Osteoblast (primary cell): ENCODE measurements at regions not wholly inside any gene's neighbourhood (a gene's known extent, or its start where the extent isn't known, plus 50 kb on each side); places are given as distances from the start of the nearest gene placed in this dataset.

Experiments
- DNase-seq: peaks from one replicate; pipeline ENCODE4 v3.0.0; 2011; ENCODE audit warnings: low spot score, mixed read lengths; ENCODE audit not compliant: insufficient read length; ENCODE audit errors: missing footprints
- H2AFZ ChIP-seq: 2 replicates; pipeline ENCODE4 v1.6.0; 2011; ENCODE audit warnings: mild to moderate bottlenecking, low read length
- H3K27ac ChIP-seq: 2 replicates; pipeline ENCODE4 v1.5.1; 2011; ENCODE audit warnings: mild to moderate bottlenecking, low read depth, low read length, moderate library complexity
- H3K27me3 ChIP-seq: 2 replicates; pipeline ENCODE4 v1.6.0; 2012; ENCODE audit warnings: mild to moderate bottlenecking, control low read depth, inconsistent platforms, low read length, moderate library complexity; ENCODE audit not compliant: insufficient read depth
- H3K36me3 ChIP-seq: 2 replicates; pipeline ENCODE4 v1.5.1; 2011; ENCODE audit warnings: mild to moderate bottlenecking, low read length, control low read depth, moderate library complexity; ENCODE audit not compliant: insufficient read depth
- H3K4me1 ChIP-seq: 2 replicates; pipeline ENCODE4 v1.5.1; 2011; ENCODE audit warnings: mild to moderate bottlenecking, low read length, control low read depth, moderate library complexity; ENCODE audit not compliant: insufficient read depth
- H3K4me2 ChIP-seq: 2 replicates; pipeline ENCODE4 v1.6.0; 2011; ENCODE audit warnings: mild to moderate bottlenecking, low read length; ENCODE audit not compliant: insufficient read depth
- H3K4me3 ChIP-seq: fragments of 200-600 bp; sonication (generic); 3 replicates; pipeline ENCODE4 v1.5.1; 2012; ENCODE audit warnings: mild to moderate bottlenecking, low read length, inconsistent platforms; ENCODE audit not compliant: insufficient read depth
- H3K79me2 ChIP-seq: 2 replicates; pipeline ENCODE4 v1.6.0; 2012; ENCODE audit warnings: mild to moderate bottlenecking, low read length, control low read depth, inconsistent platforms; ENCODE audit not compliant: insufficient read depth
- H3K9me3 ChIP-seq: 2 replicates; pipeline ENCODE4 v1.5.1; 2011; ENCODE audit warnings: low read depth, low read length, control low read depth
- H4K20me1 ChIP-seq: 2 replicates; pipeline ENCODE4 v1.6.0; 2012; ENCODE audit warnings: mild to moderate bottlenecking, low read length, control low read depth; ENCODE audit not compliant: insufficient read depth
- CTCF ChIP-seq: IDR thresholded peaks from 2 replicates; pipeline ENCODE4 v1.5.1; 2011; ENCODE audit warnings: mild to moderate bottlenecking, low read depth, low read length, moderate library complexity; ENCODE audit errors: extremely low read depth

DNA sequence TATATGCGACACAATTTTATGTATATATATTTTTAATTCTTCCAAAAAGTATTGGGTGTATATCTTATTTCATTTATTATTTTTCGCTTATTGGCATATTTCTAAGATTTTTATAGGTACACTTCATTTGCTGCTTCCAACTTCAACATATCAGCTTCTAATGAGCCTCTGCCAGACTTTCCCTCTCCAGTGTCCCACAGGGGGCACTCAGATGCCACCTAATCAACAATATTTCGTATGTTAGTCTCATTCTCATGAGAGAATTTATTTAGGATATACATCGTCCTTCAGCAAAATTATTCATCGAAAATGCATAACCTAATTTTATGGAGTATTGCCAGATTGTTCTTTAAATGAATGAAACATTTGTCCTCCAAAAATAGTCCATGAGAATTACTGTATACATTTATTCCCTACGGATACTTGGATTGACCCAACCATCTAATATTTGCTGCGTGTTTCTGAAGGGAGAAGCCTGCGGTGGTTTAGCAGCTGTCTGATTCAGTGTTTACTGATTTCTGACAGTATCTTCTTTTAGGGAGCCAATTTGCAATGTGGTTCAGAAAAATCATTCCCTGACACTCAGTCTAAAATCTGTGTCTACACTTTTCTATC, 100.6 kb upstream of the SELENOP start:
- Histone ChIP-seq H3K4me3 (no peak overlapping the region), H3K9me3 (no peaks in the 10 kb centered on the region), H3K27ac (no peak overlapping the region), H3K36me3 (no peaks in the 10 kb centered on the region), H4K20me1 (no peaks in the 10 kb centered on the region), H3K79me2 (no peaks in the 10 kb centered on the region), H2AFZ (no peak overlapping the region), H3K27me3 (peaks cover 13% of the 10 kb centered on the region), H3K4me2 (no peak overlapping the region), H3K4me1 (peaks cover 5% of the 10 kb centered on the region)
- peak; percentile 84 for DNase-seq
- peak; percentile 66 for TF ChIP-seq CTCF

DNA sequence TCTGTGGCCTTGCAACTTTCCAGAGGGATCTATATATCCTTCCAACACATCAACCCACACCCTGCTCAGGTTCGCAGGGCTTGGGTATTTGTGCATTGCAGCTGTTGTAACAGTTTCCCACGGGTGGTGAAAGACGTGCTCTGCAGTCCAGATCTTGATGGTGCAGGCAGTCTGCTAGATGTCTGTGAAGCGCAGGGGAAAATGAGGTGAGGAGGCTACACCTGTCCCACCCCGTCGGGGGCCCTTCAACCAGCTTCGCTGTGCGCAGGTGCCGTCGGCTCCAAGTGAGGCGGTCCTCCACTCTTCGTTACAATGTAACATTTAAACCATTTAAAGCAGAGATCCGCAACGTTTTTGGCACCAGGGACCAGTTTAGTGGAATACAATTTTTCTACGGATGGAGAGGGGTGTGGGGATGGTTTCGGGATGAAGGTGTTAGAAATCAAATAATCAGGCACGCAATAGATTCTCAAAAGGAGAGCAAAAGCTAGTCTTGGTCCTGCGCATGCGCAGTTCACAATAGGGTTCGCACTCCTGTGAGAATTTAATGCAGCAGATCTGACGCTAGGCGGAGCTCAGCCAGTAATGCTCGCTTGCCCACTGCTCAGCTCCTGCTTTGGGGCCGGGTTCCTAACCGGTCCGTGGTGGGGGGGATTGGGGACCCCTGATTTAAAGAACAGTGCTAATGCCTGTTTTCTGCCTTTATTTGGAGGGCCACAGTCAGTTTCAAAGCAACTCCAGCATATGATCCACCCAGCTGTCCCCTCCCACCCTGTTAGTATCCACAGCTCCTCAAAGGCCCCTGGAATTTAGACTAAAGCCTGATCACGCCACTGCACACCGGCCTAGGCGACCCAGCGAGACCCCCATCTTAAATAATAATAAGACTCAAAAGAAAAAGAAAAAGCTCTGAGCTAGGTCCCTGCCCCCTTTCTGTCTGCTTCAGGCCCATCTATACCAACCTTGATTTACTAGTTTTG, 97.1 kb upstream of the SELENOP start:
- peak; percentile 94 for DNase-seq
- Histone ChIP-seq H3K79me2 (no peaks in the 10 kb centered on the region), H3K36me3 (no peaks in the 10 kb centered on the region), H3K4me3 (peak overlapping the region; percentile 72), H3K4me1 (peaks cover 5% of the 10 kb centered on the region), H3K4me2 (peak overlapping the region; percentile 96), H3K27me3 (peaks cover 33% of the 10 kb centered on the region), H3K27ac (no peak overlapping the region), H2AFZ (peak overlapping the region; percentile 98), H3K9me3 (no peaks in the 10 kb centered on the region), H4K20me1 (no peaks in the 10 kb centered on the region)
- TF ChIP-seq CTCF = peak; percentile 77

DNA sequence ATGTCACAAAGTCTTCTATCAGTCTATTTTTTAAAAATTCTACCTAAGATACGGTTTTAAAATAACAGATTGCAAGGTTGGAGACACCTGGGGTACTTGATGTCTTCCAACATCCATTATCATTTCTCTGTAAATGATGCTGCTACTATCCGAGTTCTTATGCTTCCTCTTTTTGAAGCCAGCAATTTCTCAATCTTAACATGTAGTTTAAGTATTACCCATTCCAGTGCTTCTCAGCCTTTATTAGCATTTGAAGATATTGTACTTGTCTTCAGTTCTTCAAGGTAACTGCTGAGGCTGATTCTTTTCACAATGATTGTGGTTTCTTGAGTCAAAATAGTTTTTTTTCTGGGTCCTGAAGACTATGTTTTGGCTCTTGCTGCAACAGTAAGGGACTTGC, 96.4 kb upstream of the SELENOP start:
- peak overlapping the region; percentile 98 for H2AFZ ChIP-seq
- H3K4me3 ChIP-seq = peak overlapping the region; percentile 72

More for the DNA sequence above, 96.4 kb upstream of the SELENOP start:
- no peak for DNase-seq
- H3K9me3 ChIP-seq = no peaks in the 10 kb centered on the region
- H3K27me3 ChIP-seq = peaks cover 33% of the 10 kb centered on the region
- H3K36me3 ChIP-seq = no peaks in the 10 kb centered on the region
- no peak overlapping the region for H3K27ac ChIP-seq
- TF ChIP-seq CTCF = no peak
- H3K4me2 ChIP-seq = peak overlapping the region; percentile 96
- no peaks in the 10 kb centered on the region for H4K20me1 ChIP-seq
- peaks cover 5% of the 10 kb centered on the region for H3K4me1 ChIP-seq
- H3K79me2 ChIP-seq = no peaks in the 10 kb centered on the region
